OCI-LY7 (cell line): ENCODE measurements at regions not wholly inside any gene's neighbourhood (a gene's known extent, or its start where the extent isn't known, plus 50 kb on each side); places are given as distances from the start of the nearest gene placed in this dataset.
"Not testable (repeated sequence)": the region's sequence is repeated elsewhere in the genome, so short reads cannot be mapped to it uniquely, and the experiment has no call there.

Experiments
- BruUV-seq: library from RNA; stranded (reverse); fragments of 400-500 nt; replicated peaks from 2 replicates; lab custom pipeline; 2021; lab: Mats Ljungman, UMichigan
- CTCF ChIA-PET: fragments of 300-600 bp; sonication (Branson Sonifier 250); formaldehyde crosslinking; loops from one replicate; lab custom pipeline; 2022; ENCODE audit warnings: antibody characterized with exemption; ENCODE audit not compliant: unreplicated experiment; lab: Charles Lee
- POLR2A ChIA-PET: fragments of 300-600 bp; sonication (Branson Sonifier 250); formaldehyde crosslinking; loops from one replicate; lab custom pipeline; 2022; ENCODE audit warnings: antibody characterized with exemption; lab: Charles Lee
- DNase-seq: peaks from one replicate; pipeline ENCODE4 v3.0.0-alpha.2; 2015; ENCODE audit warnings: low spot score
- H2AFZ ChIP-seq: fragments of 200-600 bp; sonication (generic), shearing (Covaris generic); 2 replicates; pipeline ENCODE4 v1.6.1; 2014; ENCODE audit warnings: mild to moderate bottlenecking, antibody characterized with exemption, low read length, moderate library complexity
- H3K27ac ChIP-seq: fragments of 200-600 bp; sonication (generic); 2 replicates; pipeline ENCODE4 v1.5.1; 2014; ENCODE audit warnings: mixed run types, low read depth, mild to moderate bottlenecking, moderate library complexity, low read length, inconsistent platforms; ENCODE audit not compliant: poor library complexity, severe bottlenecking
- H3K36me3 ChIP-seq: fragments of 200-600 bp; sonication (generic); 2 replicates; pipeline ENCODE4 v1.6.1; 2014; ENCODE audit warnings: mild to moderate bottlenecking, antibody characterized with exemption, low read length, moderate library complexity, mixed read lengths; ENCODE audit not compliant: insufficient read depth
- H3K4me1 ChIP-seq: fragments of 200-600 bp; sonication (generic); 2 replicates; pipeline ENCODE4 v1.5.1; 2014; ENCODE audit warnings: mild to moderate bottlenecking, low read length; ENCODE audit not compliant: insufficient read depth, poor library complexity, severe bottlenecking
- H3K4me2 ChIP-seq: fragments of 200-600 bp; sonication (generic); 2 replicates; pipeline ENCODE4 v1.6.1; 2014; ENCODE audit warnings: mild to moderate bottlenecking, low read length
- H3K4me3 ChIP-seq: fragments of 200-600 bp; sonication (generic); 2 replicates; pipeline ENCODE4 v1.5.1; 2014; ENCODE audit warnings: mild to moderate bottlenecking, low read depth, low read length; ENCODE audit not compliant: poor library complexity, severe bottlenecking
- H3K79me2 ChIP-seq: fragments of 200-600 bp; sonication (generic); 2 replicates; pipeline ENCODE4 v1.6.1; 2016; ENCODE audit warnings: low read depth, mild to moderate bottlenecking, low read length, moderate library complexity, mixed read lengths; ENCODE audit not compliant: insufficient read depth
- H3K9me2 ChIP-seq: fragments of 200-600 bp; sonication (generic); 2 replicates; pipeline ENCODE4 v1.6.1; 2016; ENCODE audit warnings: mild to moderate bottlenecking, low read length, mixed read lengths; ENCODE audit not compliant: insufficient read depth
- H3K9me3 ChIP-seq: fragments of 200-600 bp; sonication (generic); 2 replicates; pipeline ENCODE4 v1.6.1; 2014; ENCODE audit warnings: mild to moderate bottlenecking, mixed run types, low read length, mixed read lengths
- H4K20me1 ChIP-seq: fragments of 200-600 bp; sonication (generic); 2 replicates; pipeline ENCODE4 v1.6.1; 2014; ENCODE audit warnings: mild to moderate bottlenecking, antibody characterized with exemption, low read length, moderate library complexity, mixed read lengths; ENCODE audit not compliant: insufficient read depth
- EZH2phosphoT487 ChIP-seq: fragments of 200-600 bp; sonication (generic); IDR thresholded peaks from 2 replicates; pipeline ENCODE4 v1.6.1; 2018; ENCODE audit warnings: low read depth, borderline replicate concordance, mild to moderate bottlenecking, mixed run types, antibody characterized with exemption, low read length, moderate library complexity, mixed read lengths
- intact Hi-C: fragments of 100-400 bp; cut with micrococcal nuclease; formaldehyde crosslinking; loops from one replicate; pipeline ENCODE4 v1.10.0; 2022; ENCODE audit not compliant: unreplicated experiment
- TF ChIP-seq, protein P1 (sequence below): fragments of 200-600 bp; sonication (generic); conservative IDR thresholded peaks from 2 replicates; pipeline ENCODE4 v1.5.1; 2014; ENCODE audit warnings: mild to moderate bottlenecking, antibody characterized with exemption, low read length, moderate library complexity, mixed read lengths

DNA sequence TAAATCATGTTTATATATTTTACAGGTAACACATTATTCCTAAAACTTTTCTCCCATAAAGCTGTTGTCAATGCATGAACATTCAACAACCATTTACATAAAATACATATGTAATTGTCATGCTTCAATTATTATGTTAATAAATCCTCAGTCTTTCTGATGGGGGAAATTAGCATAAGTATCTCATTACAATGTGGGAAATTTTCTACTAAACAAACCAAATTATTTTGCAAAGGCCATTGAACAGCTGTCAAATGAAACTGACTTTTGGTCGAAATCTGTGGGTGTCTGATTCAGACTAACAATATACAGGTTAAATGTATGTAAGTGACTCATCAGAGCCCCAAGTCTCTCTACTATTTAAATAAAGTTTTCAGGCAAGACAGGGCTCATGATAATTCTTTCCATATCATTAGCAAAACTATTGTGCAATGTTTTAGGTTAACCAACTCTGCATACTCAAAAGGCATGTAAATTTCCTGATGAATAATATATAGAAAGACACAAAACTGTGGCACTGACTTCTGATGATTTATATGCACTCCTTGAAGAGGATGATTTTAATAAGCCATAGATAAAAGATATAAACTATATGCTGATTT lies 795.3 kb upstream of the AADAT start:
- Histone ChIP-seq H3K4me3 (no peak overlapping the region), H4K20me1 (no peaks in the 10 kb centered on the region), H3K79me2 (no peaks in the 10 kb centered on the region), H3K4me2 (no peak overlapping the region), H3K9me3 (no peaks in the 10 kb centered on the region), H3K9me2 (no peaks in the 10 kb centered on the region), H3K27ac (no peak overlapping the region), H3K36me3 (no peaks in the 10 kb centered on the region), H2AFZ (no peak overlapping the region), H3K4me1 (no peaks in the 10 kb centered on the region)
- ChIA-PET CTCF (no interaction called here), POLR2A (no interaction called here)
- intact Hi-C loops = no loop called here
- no peak for DNase-seq
- BruUV-seq = no TSS peak
- no peak for TF ChIP-seq EZH2phosphoT487
- TF ChIP-seq, protein P1, sequence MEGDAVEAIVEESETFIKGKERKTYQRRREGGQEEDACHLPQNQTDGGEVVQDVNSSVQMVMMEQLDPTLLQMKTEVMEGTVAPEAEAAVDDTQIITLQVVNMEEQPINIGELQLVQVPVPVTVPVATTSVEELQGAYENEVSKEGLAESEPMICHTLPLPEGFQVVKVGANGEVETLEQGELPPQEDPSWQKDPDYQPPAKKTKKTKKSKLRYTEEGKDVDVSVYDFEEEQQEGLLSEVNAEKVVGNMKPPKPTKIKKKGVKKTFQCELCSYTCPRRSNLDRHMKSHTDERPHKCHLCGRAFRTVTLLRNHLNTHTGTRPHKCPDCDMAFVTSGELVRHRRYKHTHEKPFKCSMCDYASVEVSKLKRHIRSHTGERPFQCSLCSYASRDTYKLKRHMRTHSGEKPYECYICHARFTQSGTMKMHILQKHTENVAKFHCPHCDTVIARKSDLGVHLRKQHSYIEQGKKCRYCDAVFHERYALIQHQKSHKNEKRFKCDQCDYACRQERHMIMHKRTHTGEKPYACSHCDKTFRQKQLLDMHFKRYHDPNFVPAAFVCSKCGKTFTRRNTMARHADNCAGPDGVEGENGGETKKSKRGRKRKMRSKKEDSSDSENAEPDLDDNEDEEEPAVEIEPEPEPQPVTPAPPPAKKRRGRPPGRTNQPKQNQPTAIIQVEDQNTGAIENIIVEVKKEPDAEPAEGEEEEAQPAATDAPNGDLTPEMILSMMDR = no peak

DNA sequence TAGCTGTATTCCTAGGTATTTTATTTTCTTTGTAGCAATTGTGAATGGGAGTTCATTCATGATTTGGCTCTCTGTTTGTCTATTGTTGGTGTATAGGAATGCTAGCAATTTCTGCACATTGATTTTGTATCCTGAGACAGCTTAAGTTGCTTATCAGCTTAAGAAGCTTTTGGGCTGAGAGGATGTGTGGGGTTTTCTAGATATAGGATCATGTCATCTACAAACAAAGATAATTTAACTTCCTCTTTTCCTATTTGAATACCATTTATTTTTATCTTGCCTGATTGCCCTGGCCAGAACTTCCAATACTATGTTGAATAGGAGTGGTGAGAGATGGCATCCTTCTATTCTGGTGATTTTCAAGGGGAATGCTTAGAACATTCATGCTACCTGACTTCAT lies 791.9 kb upstream of the AADAT start:
- intact Hi-C loops, H3K9me2 ChIP-seq, BruUV-seq, H3K4me1 ChIP-seq, H3K27ac ChIP-seq, H3K79me2 ChIP-seq, H2AFZ ChIP-seq, DNase-seq, H3K36me3 ChIP-seq, H4K20me1 ChIP-seq, H3K9me3 ChIP-seq, H3K4me3 ChIP-seq, H3K4me2 ChIP-seq, CTCF ChIA-PET: not testable (repeated sequence)
- POLR2A ChIA-PET = interaction anchor here (1.6 kb wide), 1 partner anchor 8 kb away, joined by 3 read pairs; no protein-coding TSS in a partner anchor

DNA sequence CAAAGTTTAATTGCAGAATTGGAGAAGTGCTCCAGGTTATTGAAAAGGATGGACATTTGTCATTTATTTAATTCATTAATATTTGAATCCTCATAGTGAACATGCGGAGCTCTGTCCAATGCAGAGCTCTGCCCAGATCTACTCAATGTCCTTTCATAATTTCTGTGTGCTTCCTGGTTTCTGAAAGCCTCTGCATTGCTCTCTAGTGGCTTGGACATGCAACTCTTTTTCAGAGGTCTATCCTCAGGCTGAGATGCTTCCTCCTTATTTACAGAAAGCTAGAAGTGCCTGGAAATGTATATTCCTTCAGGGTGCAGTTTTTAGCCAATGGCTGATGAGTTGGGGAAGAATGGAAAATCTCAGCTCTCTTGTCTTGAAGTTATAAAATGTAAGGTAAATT lies 786.1 kb upstream of the AADAT start:
- no peaks in the 10 kb centered on the region for H3K36me3 ChIP-seq
- no peak overlapping the region for H3K4me2 ChIP-seq
- H4K20me1 ChIP-seq = no peaks in the 10 kb centered on the region
- BruUV-seq = no TSS peak
- DNase-seq = no peak
- H3K9me2 ChIP-seq = no peaks in the 10 kb centered on the region
- no peak for TF ChIP-seq EZH2phosphoT487
- TF ChIP-seq, protein P1 = 0 out of 2 replicates have a peak, but pooled peaks have one; percentile 11
- H3K79me2 ChIP-seq = no peaks in the 10 kb centered on the region
- intact Hi-C loops = no loop called here
- H3K27ac ChIP-seq = no peak overlapping the region
- no peaks in the 10 kb centered on the region for H3K9me3 ChIP-seq
- H3K4me1 ChIP-seq = no peaks in the 10 kb centered on the region
- H2AFZ ChIP-seq = no peak overlapping the region
- POLR2A ChIA-PET = interaction anchor here (0.5 to 0.7 kb wide), 4 partner anchors 13 to 972 kb away, joined by 3 to 4 read pairs (median 4); no protein-coding TSS in a partner anchor
- CTCF ChIA-PET = no interaction called here
- no peak overlapping the region for H3K4me3 ChIP-seq
